ENCODE measurements at regions not wholly inside any gene's neighbourhood (a gene's known extent, or its start where the extent isn't known, plus 50 kb on each side); places are given as distances from the start of the nearest gene placed in this dataset.
"Not testable (repeated sequence)": the region's sequence is repeated elsewhere in the genome, so short reads cannot be mapped to it uniquely, and the experiment has no call there.

- Mint-ChIP-seq H3K27ac (no peak overlapping the region), H3K27me3 (no peaks in the 10 kb centered on the region), H3K36me3 (no peaks in the 10 kb centered on the region), H3K4me1 (ENCODE audit: unreplicated experiment) (peaks cover 8% of the 10 kb centered on the region), H3K4me3 (no peak overlapping the region), H3K9me3 (peaks cover 5% of the 10 kb centered on the region)
- DNase-seq (ENCODE audit: extremely low spot score, unreplicated experiment): no peak
- TF ChIP-seq CTCF (conservative IDR thresholded peaks at IDR 0.05): no peak
These were observed 254.6 kb upstream of the LRRC4C start for GRCh38 chr11:41714101-41714500.

DNA sequence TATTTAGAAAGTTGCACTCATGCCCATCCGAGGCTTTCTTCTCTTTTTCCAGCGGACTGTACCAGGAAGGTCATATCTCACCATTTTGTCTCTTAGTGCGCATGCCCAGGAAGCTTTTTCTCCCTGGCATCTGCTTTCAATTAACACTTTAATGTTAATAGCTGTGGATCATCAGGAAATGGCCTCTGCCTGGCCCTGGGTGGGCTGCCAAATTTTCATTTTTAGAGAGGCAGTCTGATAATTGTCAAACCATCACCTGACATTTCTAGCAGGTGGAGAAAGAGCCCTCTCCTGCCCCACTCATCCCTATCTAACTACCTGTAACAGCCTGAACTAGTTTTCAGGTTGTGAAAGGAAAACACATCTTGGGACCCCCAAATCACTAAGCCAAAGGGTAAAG is 257.4 kb upstream of the LRRC4C start:
- no peak overlapping the region for H3K4me3 Mint-ChIP-seq
- H3K4me1 Mint-ChIP-seq (ENCODE audit: unreplicated experiment): peaks cover 8% of the 10 kb centered on the region
- no peak overlapping the region for H3K27ac Mint-ChIP-seq
- H3K36me3 Mint-ChIP-seq: no peaks in the 10 kb centered on the region
- no peak for TF ChIP-seq CTCF (conservative IDR thresholded peaks at IDR 0.05)
- H3K9me3 Mint-ChIP-seq: peaks cover 5% of the 10 kb centered on the region
- H3K27me3 Mint-ChIP-seq: no peaks in the 10 kb centered on the region
- no peak for DNase-seq (ENCODE audit: extremely low spot score, unreplicated experiment)

DNA sequence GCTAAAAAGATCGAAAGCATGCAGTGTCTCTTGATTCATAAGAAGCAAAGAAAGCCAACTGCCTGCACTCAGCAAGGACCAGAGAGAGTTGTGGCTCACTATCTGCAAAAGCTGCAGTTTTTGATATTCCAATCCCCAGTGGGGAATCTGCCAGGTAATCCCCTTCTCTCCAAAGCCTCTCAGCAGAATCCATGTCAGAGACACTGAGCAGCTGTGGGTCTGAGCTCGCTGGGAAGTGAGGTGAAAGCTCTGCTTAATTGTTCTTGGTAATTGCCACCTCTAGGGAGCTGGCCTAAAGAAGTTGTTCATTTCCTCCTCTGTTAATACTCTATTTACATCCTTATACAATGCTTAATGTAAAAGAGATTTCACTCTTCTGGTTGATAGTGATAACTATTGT is 261.3 kb upstream of the LRRC4C start:
- Mint-ChIP-seq H3K36me3 (no peaks in the 10 kb centered on the region), H3K9me3 (no peaks in the 10 kb centered on the region), H3K27ac (no peak overlapping the region), H3K4me1 (ENCODE audit: unreplicated experiment) (no peaks in the 10 kb centered on the region), H3K27me3 (no peaks in the 10 kb centered on the region), H3K4me3 (no peak overlapping the region)
- no peak for DNase-seq (ENCODE audit: extremely low spot score, unreplicated experiment)
- no peak for TF ChIP-seq CTCF (conservative IDR thresholded peaks at IDR 0.05)

GRCh38 chr11:41728161-41728560 is 268.7 kb upstream of the LRRC4C start:
- not testable (repeated sequence) for DNase-seq (ENCODE audit: extremely low spot score, unreplicated experiment); H3K4me1 Mint-ChIP-seq (ENCODE audit: unreplicated experiment); H3K27me3 Mint-ChIP-seq; H3K4me3 Mint-ChIP-seq; H3K36me3 Mint-ChIP-seq; H3K9me3 Mint-ChIP-seq; H3K27ac Mint-ChIP-seq

DNA sequence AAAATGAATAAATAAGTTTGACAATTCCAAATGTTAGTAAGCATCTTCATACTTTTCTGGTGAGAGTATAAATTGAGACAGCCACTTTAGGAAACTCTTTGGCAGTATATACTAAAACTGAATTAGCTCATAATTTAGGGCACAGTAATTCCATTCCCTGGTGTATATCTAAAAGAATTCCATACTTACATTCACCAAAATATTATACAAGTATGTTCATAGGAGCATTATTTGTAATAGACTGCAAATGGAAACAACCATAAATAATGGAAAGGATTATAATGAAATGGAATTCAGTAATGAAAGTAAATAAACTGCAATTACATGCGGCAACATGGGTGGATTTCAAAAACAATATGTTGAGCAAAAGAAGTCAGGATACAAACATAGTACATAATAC is 315.8 kb upstream of the LRRC4C start:
- no peaks in the 10 kb centered on the region for H3K9me3 Mint-ChIP-seq
- no peaks in the 10 kb centered on the region for H3K4me1 Mint-ChIP-seq (ENCODE audit: unreplicated experiment)

DNA sequence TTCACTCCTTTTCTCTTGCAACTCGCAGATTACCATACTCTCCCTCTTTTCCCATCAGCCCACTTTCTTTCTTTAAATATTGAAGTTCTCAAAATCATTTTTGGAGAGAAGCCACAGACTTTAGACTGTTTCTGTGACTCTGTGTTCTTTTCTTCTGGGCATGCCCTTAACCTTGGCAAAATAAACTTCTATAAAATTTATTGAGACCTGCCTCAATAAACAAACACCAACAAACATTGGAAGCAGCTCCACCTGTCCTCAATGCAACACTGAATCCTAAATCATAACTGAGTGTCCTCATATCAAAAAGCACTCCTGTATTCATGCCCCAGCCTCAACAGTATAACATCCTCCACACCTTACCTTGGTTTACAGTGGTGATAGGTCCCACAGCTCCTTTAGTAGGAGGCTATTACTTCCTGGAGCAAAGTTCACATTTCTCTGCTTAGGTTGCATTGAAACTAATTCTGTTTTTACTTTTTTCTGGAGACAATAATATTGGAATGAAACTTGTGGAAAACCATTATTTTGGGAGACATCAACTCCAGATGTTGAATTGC is 320.0 kb upstream of the LRRC4C start:
- H3K4me3 Mint-ChIP-seq: no peak overlapping the region
- no peaks in the 10 kb centered on the region for H3K36me3 Mint-ChIP-seq
- no peak for TF ChIP-seq CTCF (conservative IDR thresholded peaks at IDR 0.05)
- no peak for DNase-seq (ENCODE audit: extremely low spot score, unreplicated experiment)
- no peaks in the 10 kb centered on the region for H3K9me3 Mint-ChIP-seq
- H3K27ac Mint-ChIP-seq: no peak overlapping the region
- no peaks in the 10 kb centered on the region for H3K27me3 Mint-ChIP-seq
- H3K4me1 Mint-ChIP-seq (ENCODE audit: unreplicated experiment): no peaks in the 10 kb centered on the region

More for the DNA sequence above, 315.8 kb upstream of the LRRC4C start:
- H3K27me3 Mint-ChIP-seq: no peaks in the 10 kb centered on the region
- no peak for TF ChIP-seq CTCF (conservative IDR thresholded peaks at IDR 0.05)
- no peak for DNase-seq (ENCODE audit: extremely low spot score, unreplicated experiment)
- H3K4me3 Mint-ChIP-seq: no peak overlapping the region
- no peaks in the 10 kb centered on the region for H3K36me3 Mint-ChIP-seq
- H3K27ac Mint-ChIP-seq: no peak overlapping the region
